WERI-Rb-1 (cell line): ENCODE measurements at regions not wholly inside any gene's neighbourhood (a gene's known extent, or its start where the extent isn't known, plus 50 kb on each side); places are given as distances from the start of the nearest gene placed in this dataset.

Experiments used
- DNase-seq: peaks from one replicate; pipeline ENCODE4 v3.0.0-alpha.2; 2020
- H3K27ac ChIP-seq: fragments of 250-450 bp; sonication (Bioruptor Pico); 2 replicates; pipeline ENCODE4 v1.5.1; 2020; ENCODE audit warnings: mild to moderate bottlenecking, moderate library complexity
- H3K27me3 ChIP-seq: fragments of 250-450 bp; sonication (Bioruptor Pico); 2 replicates; pipeline ENCODE4 v1.5.1; 2021; ENCODE audit warnings: mild to moderate bottlenecking, low read depth, moderate library complexity; ENCODE audit not compliant: insufficient read depth, severe bottlenecking
- H3K36me3 ChIP-seq: fragments of 250-450 bp; sonication (Bioruptor Pico); 2 replicates; pipeline ENCODE4 v1.5.1; 2020; ENCODE audit warnings: mild to moderate bottlenecking, moderate library complexity
- H3K4me3 ChIP-seq: 2 replicates; pipeline ENCODE4 v1.5.1; 2011; ENCODE audit warnings: low read depth, mild to moderate bottlenecking, control low read depth, low read length
- H3K9me3 ChIP-seq: fragments of 250-450 bp; sonication (Bioruptor Pico); 2 replicates; pipeline ENCODE4 v1.5.1; 2021; ENCODE audit warnings: mild to moderate bottlenecking, moderate library complexity; ENCODE audit not compliant: severe bottlenecking
- CTCF ChIP-seq: IDR thresholded peaks from 2 replicates; pipeline ENCODE4 v1.5.1; 2011; ENCODE audit warnings: low read depth, mild to moderate bottlenecking, control low read depth, inconsistent platforms, low read length

GRCh38 chr4:27112587-27112986 is 251.9 kb downstream of the STIM2 start:
- H3K4me3 ChIP-seq: no peak overlapping the region
- no peak overlapping the region for H3K27ac ChIP-seq
- no peak for TF ChIP-seq CTCF
- H3K27me3 ChIP-seq: no peaks in the 10 kb centered on the region
- no peaks in the 10 kb centered on the region for H3K36me3 ChIP-seq
- no peaks in the 10 kb centered on the region for H3K9me3 ChIP-seq
- no peak for DNase-seq

GRCh38 chr4:27115221-27115620 is 254.6 kb downstream of the STIM2 start:
- Histone ChIP-seq H3K4me3 (no peak overlapping the region), H3K27me3 (no peaks in the 10 kb centered on the region), H3K9me3 (no peaks in the 10 kb centered on the region), H3K27ac (no peak overlapping the region), H3K36me3 (no peaks in the 10 kb centered on the region)
- no peak for DNase-seq
- no peak for TF ChIP-seq CTCF

DNA sequence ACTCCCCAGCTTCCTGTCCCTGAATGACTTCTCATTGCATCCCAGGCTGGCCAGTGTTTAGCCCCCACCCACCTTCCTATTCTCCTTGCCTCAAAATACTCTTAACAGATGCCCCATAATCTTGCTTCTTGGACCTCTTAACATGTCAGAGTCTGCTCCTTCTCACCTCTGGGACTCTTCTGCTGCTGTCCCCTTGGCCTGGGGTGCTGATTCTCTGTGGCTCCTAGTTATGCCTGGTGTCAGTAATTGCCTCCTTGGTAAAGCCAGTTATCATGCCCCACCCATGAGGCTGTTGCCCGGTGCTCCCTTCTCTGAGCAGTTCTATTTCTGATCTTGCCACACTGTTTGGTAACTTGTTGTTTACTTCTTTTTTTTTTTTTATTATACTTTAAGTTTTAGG is 256.8 kb downstream of the STIM2 start:
- TF ChIP-seq CTCF: no peak
- Histone ChIP-seq H3K9me3 (no peaks in the 10 kb centered on the region), H3K27me3 (no peaks in the 10 kb centered on the region), H3K4me3 (no peak overlapping the region), H3K27ac (no peak overlapping the region), H3K36me3 (no peaks in the 10 kb centered on the region)
- no peak for DNase-seq

DNA sequence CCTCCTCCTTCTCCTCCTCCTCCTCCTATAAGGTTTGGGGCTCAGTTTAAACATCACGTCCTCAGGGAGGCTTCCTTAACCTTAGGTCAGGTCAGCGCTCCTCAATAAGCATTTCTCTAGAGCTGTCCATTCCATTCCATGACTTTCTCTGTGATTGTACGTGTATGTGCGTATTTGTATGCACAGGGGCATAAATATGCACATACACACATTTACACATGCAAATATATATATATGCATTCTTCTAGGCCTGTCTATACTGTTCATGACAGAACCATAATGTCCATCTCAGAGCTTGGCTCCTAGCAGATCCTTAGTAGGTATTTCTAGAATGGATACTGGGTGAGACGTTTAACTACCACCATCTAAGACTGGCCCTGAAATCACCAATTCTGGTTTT is 258.6 kb downstream of the STIM2 start:
- no peaks in the 10 kb centered on the region for H3K9me3 ChIP-seq
- no peak overlapping the region for H3K27ac ChIP-seq
- H3K27me3 ChIP-seq: no peaks in the 10 kb centered on the region
- no peak for TF ChIP-seq CTCF
- no peak overlapping the region for H3K4me3 ChIP-seq
- H3K36me3 ChIP-seq: no peaks in the 10 kb centered on the region
- no peak for DNase-seq

DNA sequence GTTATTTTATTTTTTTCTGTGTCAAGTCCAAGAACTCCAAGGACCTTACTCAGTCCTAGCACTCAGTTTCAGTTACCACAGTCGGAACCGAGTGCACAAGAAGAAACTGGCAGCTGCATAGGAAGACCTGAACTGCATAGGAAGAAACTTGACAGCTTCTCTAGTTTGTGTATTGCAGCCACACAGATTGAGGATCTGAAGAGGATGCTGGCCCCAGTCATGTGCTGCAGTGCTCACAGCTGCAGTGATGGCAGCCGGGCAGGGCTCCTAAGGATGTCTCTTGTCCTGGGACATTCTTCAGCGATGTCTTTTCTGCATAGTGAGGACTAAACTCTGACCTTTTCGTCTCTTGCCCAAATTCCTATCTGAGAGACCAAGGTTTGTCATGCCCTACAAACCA is 261.2 kb downstream of the STIM2 start:
- TF ChIP-seq CTCF: no peak
- H3K4me3 ChIP-seq: no peak overlapping the region

GRCh38 chr4:27123123-27123768 is 262.6 kb downstream of the STIM2 start:
- no peaks in the 10 kb centered on the region for H3K9me3 ChIP-seq
- no peak overlapping the region for H3K27ac ChIP-seq
- H3K36me3 ChIP-seq: no peaks in the 10 kb centered on the region
- H3K4me3 ChIP-seq: no peak overlapping the region
- TF ChIP-seq CTCF: no peak
- no peaks in the 10 kb centered on the region for H3K27me3 ChIP-seq
- DNase-seq: no peak

More for the DNA sequence above, 261.2 kb downstream of the STIM2 start:
- Histone ChIP-seq H3K9me3 (no peaks in the 10 kb centered on the region), H3K27me3 (no peaks in the 10 kb centered on the region), H3K36me3 (no peaks in the 10 kb centered on the region), H3K27ac (no peak overlapping the region)
- no peak for DNase-seq
